ENCODE measurements at regions not wholly inside any gene's neighbourhood (a gene's known extent, or its start where the extent isn't known, plus 50 kb on each side); places are given as distances from the start of the nearest gene placed in this dataset.

GRCh38 chr10:88221010-88221973 lies 357.9 kb downstream of the PTEN start:
- no peak overlapping the region for H3K27ac ChIP-seq
- TF ChIP-seq ZFX (IDR thresholded peaks at IDR 0.05; ENCODE audit: borderline replicate concordance) = no peak
- TF ChIP-seq CTCF (IDR thresholded peaks at IDR 0.05) = no peak

- TF ChIP-seq ZFX (IDR thresholded peaks at IDR 0.05; ENCODE audit: borderline replicate concordance) (no peak), CTCF (IDR thresholded peaks at IDR 0.05) (no peak)
- no peak overlapping the region for H3K27ac ChIP-seq
These were observed 359.5 kb downstream of the PTEN start for GRCh38 chr10:88222881-88223280.

Measured in 22Rv1 (cell line).